Femur (tissue), 1 donor: ENCODE measurements at regions not wholly inside any gene's neighbourhood (a gene's known extent, or its start where the extent isn't known, plus 50 kb on each side); places are given as distances from the start of the nearest gene placed in this dataset.
"Not testable (repeated sequence)": the region's sequence is repeated elsewhere in the genome, so short reads cannot be mapped to it uniquely, and the experiment has no call there.

ENCODE experiments used
- DNase-seq: peaks from one replicate; pipeline ENCODE4 v3.0.0-alpha.2; 2017

GRCh38 chr16:63410594-63410993 is 1374.4 kb upstream of the CDH8 start:
- no peak for DNase-seq

GRCh38 chr16:63403792-63404191 is 1367.6 kb upstream of the CDH8 start:
- DNase-seq, result no peak

GRCh38 chr16:63388277-63388676 is 1352.0 kb upstream of the CDH8 start:
- DNase-seq, result not testable (repeated sequence)

- DNase-seq, result no peak
Observed at GRCh38 chr16:63385714-63386432, 1349.6 kb upstream of the CDH8 start.

- DNase-seq, result no peak
Observed at GRCh38 chr16:63373744-63374143, 1337.5 kb upstream of the CDH8 start.

- DNase-seq, result no peak
Observed at GRCh38 chr16:63372815-63373214, 1336.6 kb upstream of the CDH8 start.

- DNase-seq, result no peak
Observed at GRCh38 chr16:63372283-63372682, 1336.0 kb upstream of the CDH8 start.

GRCh38 chr16:63365649-63366304 is 1329.5 kb upstream of the CDH8 start:
- DNase-seq, result no peak

GRCh38 chr16:63363738-63364137 is 1327.5 kb upstream of the CDH8 start:
- DNase-seq, result no peak

GRCh38 chr16:63361032-63361624 is 1324.9 kb upstream of the CDH8 start:
- DNase-seq, result no peak

GRCh38 chr16:63349961-63350360 is 1313.7 kb upstream of the CDH8 start:
- DNase-seq, result no peak

- no peak for DNase-seq
Observed at GRCh38 chr16:63346000-63346399, 1309.8 kb upstream of the CDH8 start.

GRCh38 chr16:63337264-63337663 is 1301.0 kb upstream of the CDH8 start:
- DNase-seq, result no peak

- DNase-seq, result no peak
Observed at GRCh38 chr16:63331111-63331510, 1294.9 kb upstream of the CDH8 start.

GRCh38 chr16:63326736-63327339 is 1290.6 kb upstream of the CDH8 start:
- no peak for DNase-seq

GRCh38 chr16:63323722-63324705 is 1287.8 kb upstream of the CDH8 start:
- DNase-seq, result no peak

- DNase-seq, result no peak
Observed at GRCh38 chr16:63323055-63323454, 1286.8 kb upstream of the CDH8 start.

GRCh38 chr16:63315229-63315628 is 1279.0 kb upstream of the CDH8 start:
- DNase-seq, result no peak

GRCh38 chr16:63312346-63312745 is 1276.1 kb upstream of the CDH8 start:
- no peak for DNase-seq

- DNase-seq, result no peak
Observed at GRCh38 chr16:63311313-63311712, 1275.1 kb upstream of the CDH8 start.

GRCh38 chr16:63302811-63303210 is 1266.6 kb upstream of the CDH8 start:
- no peak for DNase-seq

GRCh38 chr16:63301349-63301748 is 1265.1 kb upstream of the CDH8 start:
- DNase-seq, result no peak

- no peak for DNase-seq
Observed at GRCh38 chr16:63298993-63299392, 1262.8 kb upstream of the CDH8 start.
